ENCODE measurements at regions not wholly inside any gene's neighbourhood (a gene's known extent, or its start where the extent isn't known, plus 50 kb on each side); places are given as distances from the start of the nearest gene placed in this dataset.

GRCh38 chr10:31090894-31091607 is 59.4 kb upstream of the ZNF438 start:
- Histone ChIP-seq H3K9ac (no peak overlapping the region), H3K27me3 (ENCODE audit: insufficient read depth) (no peaks in the 10 kb centered on the region), H3K4me1 (ENCODE audit: control insufficient read depth in 1 of 2, insufficient read depth in 2 of 2, low read depth in 1 of 2, low read length in 1 of 2) (peaks cover 0 to 2% of the 10 kb centered on the region in 2 experiments; a peak in 1 of 4 replicates), H3K36me3 (replicated peaks in 1 of 2; ENCODE audit: control insufficient read depth in 1 of 2, insufficient read depth in 2 of 2, low read length in 1 of 2) (no peaks in the 10 kb centered on the region), H4K20me1 (ENCODE audit: insufficient read depth) (no peaks in the 10 kb centered on the region), H2AFZ (ENCODE audit: low read depth) (no peak overlapping the region), H3K79me2 (ENCODE audit: insufficient read depth) (no peaks in the 10 kb centered on the region), H3K9me3 (no peaks in the 10 kb centered on the region), H3K4me3 (ENCODE audit: low read depth in 2 of 2, low read length in 1 of 2) (no peak overlapping the region), H3K9me2 (no peaks in the 10 kb centered on the region), H3K4me2 (no peak overlapping the region), H3K27ac (ENCODE audit: low read depth in 2 of 2, low read length in 1 of 2) (no peak overlapping the region), H3F3A (replicated peaks; ENCODE audit: insufficient read depth) (no peaks in the 10 kb centered on the region)
- 86% methylated on average over 4 of the region's 4 CpGs for WGBS (ENCODE audit: low lambda C conversion rate)
- TF ChIP-seq CTCF (IDR thresholded peaks at IDR 0.05): no peak
- no peak for TF ChIP-seq EZH2phosphoT487 (IDR thresholded peaks at IDR 0.05; ENCODE audit: borderline replicate concordance, low read depth)
- no peak for TF ChIP-seq FOXM1 (IDR thresholded peaks at IDR 0.05; ENCODE audit: low read depth)
- ChIA-PET CTCF (no interaction called here), POLR2A (no interaction called here)
- DNase-seq: no peak

DNA sequence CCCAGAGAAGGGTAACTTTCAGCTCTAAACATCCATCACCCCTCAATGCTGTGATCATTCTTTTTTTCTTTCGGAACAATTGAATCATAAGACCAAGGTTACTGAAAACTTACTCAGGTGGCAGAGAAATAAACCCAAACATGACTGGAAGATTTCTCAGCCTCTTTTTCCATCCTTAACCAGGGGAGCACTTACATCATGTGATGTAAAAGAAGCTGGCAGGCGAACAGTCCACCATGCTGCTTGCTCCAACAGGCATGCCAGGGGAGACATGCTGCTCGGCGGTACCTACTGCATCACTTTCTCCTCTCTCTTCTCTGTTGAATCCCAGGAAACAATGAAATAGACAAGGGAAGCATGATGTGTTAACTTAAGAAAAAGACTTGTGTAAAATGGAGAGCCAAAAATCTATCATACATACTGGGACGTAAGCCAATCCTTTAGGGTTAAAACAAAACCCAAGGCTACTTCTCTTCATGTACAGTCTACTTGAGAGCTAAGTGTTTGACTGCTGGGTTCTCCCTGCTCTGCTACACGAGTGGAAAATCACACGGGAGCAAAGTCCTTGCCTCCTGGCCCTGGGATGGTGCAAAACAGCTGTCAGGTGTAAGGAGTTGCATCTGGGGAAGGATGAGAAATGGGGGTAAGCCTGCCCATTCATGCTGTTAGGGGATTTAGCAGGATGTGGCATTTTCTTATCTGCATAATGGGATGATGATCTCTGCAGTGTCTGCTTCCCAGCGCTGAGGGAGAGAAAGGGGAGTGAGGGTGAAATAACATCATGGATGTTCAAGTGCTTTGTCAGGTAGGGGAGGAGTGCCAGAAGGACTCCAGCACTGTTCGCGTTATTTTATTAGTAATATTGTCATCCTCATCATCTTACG is 64.3 kb upstream of the ZNF438 start:
- ChIA-PET POLR2A (no interaction called here), CTCF (interaction anchor here (1.7 kb wide), 1 partner anchor 12 kb away, joined by 6 read pairs; no protein-coding TSS in a partner anchor)
- WGBS (ENCODE audit: low lambda C conversion rate): 78% methylated on average over 11 of the region's 11 CpGs
- no peak overlapping the region for H3K9ac ChIP-seq
- H4K20me1 ChIP-seq (ENCODE audit: insufficient read depth): no peaks in the 10 kb centered on the region
- no peaks in the 10 kb centered on the region for H3F3A ChIP-seq (replicated peaks; ENCODE audit: insufficient read depth)
- no peak overlapping the region for H3K4me3 ChIP-seq (ENCODE audit: low read depth in 2 of 2, low read length in 1 of 2)
- H3K36me3 ChIP-seq (replicated peaks in 1 of 2; ENCODE audit: control insufficient read depth in 1 of 2, insufficient read depth in 2 of 2, low read length in 1 of 2): no peaks in the 10 kb centered on the region
- H3K9me3 ChIP-seq: no peaks in the 10 kb centered on the region
- no peak overlapping the region for H3K27ac ChIP-seq (ENCODE audit: low read depth in 2 of 2, low read length in 1 of 2)
- no peaks in the 10 kb centered on the region for H3K79me2 ChIP-seq (ENCODE audit: insufficient read depth)
- H3K27me3 ChIP-seq (ENCODE audit: insufficient read depth): no peaks in the 10 kb centered on the region
- peak; percentile 37 for DNase-seq
- H3K4me2 ChIP-seq: no peak overlapping the region
- peak; percentile 56; the same call in 1 of the 2 replicates for TF ChIP-seq GATA2 (CRISPR knock-in tag; IDR thresholded peaks at IDR 0.05)
- no peak for TF ChIP-seq GABPA (IDR thresholded peaks at IDR 0.05; ENCODE audit: low read depth)
- TF ChIP-seq RCOR1 (IDR thresholded peaks at IDR 0.05; ENCODE audit: low read length): 0 out of 2 replicates have a peak, but pooled peaks have one; percentile 17
- no peak overlapping the region for H2AFZ ChIP-seq (ENCODE audit: low read depth)
- H3K4me1 ChIP-seq (ENCODE audit: control insufficient read depth in 1 of 2, insufficient read depth in 2 of 2, low read depth in 1 of 2, low read length in 1 of 2): peaks cover 0 to 5% of the 10 kb centered on the region in 2 experiments; a peak in 1 of 4 replicates
- H3K9me2 ChIP-seq: no peaks in the 10 kb centered on the region

- Histone ChIP-seq H3K4me2 (no peak overlapping the region), H3K9me2 (no peaks in the 10 kb centered on the region), H2AFZ (ENCODE audit: low read depth) (no peak overlapping the region), H3K9ac (no peak overlapping the region), H3K4me3 (ENCODE audit: low read depth in 2 of 2, low read length in 1 of 2) (no peak overlapping the region), H3K27me3 (ENCODE audit: insufficient read depth) (no peaks in the 10 kb centered on the region), H3K36me3 (replicated peaks in 1 of 2; ENCODE audit: control insufficient read depth in 1 of 2, insufficient read depth in 2 of 2, low read length in 1 of 2) (no peaks in the 10 kb centered on the region), H3F3A (replicated peaks; ENCODE audit: insufficient read depth) (no peaks in the 10 kb centered on the region), H3K4me1 (ENCODE audit: control insufficient read depth in 1 of 2, insufficient read depth in 2 of 2, low read depth in 1 of 2, low read length in 1 of 2) (peaks cover 0 to 5% of the 10 kb centered on the region in 2 experiments; a peak in 1 of 4 replicates), H3K27ac (ENCODE audit: low read depth in 2 of 2, low read length in 1 of 2) (no peak overlapping the region), H3K79me2 (ENCODE audit: insufficient read depth) (no peaks in the 10 kb centered on the region), H3K9me3 (no peaks in the 10 kb centered on the region), H4K20me1 (ENCODE audit: insufficient read depth) (no peaks in the 10 kb centered on the region)
- DNase-seq: no peak
- ChIA-PET CTCF (interaction anchor here (1.6 kb wide), 1 partner anchor 672 kb away, joined by 4 read pairs; no protein-coding TSS in a partner anchor), POLR2A (no interaction called here)
- 77% methylated on average over 2 of the region's 2 CpGs for WGBS (ENCODE audit: low lambda C conversion rate)
- no peak for TF ChIP-seq SIN3A (IDR thresholded peaks at IDR 0.05; ENCODE audit: borderline replicate concordance, low read depth, low read length)
These were observed 66.4 kb upstream of the ZNF438 start for GRCh38 chr10:31098046-31098445.
